ENCODE measurements at regions not wholly inside any gene's neighbourhood (a gene's known extent, or its start where the extent isn't known, plus 50 kb on each side); places are given as distances from the start of the nearest gene placed in this dataset.
A peak's percentile ranks its signal among the peaks of the same experiment; 100 is the strongest.
"Not testable (repeated sequence)": the region's sequence is repeated elsewhere in the genome, so short reads cannot be mapped to it uniquely, and the experiment has no call there.

DNA sequence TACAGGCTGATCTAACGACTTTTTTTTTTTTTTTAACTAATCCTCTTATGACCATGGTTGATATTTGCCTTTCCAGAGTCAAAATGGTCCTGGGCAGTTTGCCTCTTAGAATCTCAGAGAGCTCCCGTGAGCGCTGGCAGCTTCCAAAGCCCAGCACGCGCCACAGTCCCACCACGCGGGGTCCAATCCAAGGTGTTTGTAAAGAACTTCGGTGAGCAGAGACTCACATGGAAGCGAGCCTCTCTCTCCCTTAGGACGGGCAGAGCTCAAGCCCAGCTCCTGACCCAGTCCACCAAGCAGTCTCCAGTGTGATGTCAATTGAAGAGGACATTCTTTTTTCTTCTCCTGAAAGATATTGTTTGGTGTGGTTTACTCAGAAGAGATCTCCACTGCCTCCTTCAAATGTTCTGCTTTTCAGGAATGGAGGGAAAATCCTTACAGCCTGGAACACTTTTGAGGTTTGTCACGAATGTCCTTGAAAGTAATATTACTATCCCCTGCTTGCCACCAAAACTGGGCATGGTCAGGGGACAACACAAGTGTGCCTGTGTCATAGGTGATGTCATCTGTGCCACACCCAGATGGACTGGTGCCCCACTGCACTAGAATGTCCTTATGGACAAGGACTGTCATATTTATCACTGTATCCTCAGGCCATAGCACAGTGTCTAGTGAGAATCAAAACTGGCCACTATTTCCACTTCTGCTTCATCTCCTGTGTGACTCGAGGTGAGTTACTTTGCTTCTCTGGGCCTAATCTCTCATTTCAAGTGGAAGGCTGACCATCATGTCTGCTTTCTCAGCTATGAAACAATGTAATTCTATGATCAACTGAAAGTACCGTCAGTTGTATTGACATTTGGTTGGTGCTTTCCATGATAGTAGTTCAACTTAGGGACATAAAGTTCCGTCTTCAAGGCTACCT, 97.4 kb upstream of the EDEM3 start:
- DNase-seq, result no peak

DNA sequence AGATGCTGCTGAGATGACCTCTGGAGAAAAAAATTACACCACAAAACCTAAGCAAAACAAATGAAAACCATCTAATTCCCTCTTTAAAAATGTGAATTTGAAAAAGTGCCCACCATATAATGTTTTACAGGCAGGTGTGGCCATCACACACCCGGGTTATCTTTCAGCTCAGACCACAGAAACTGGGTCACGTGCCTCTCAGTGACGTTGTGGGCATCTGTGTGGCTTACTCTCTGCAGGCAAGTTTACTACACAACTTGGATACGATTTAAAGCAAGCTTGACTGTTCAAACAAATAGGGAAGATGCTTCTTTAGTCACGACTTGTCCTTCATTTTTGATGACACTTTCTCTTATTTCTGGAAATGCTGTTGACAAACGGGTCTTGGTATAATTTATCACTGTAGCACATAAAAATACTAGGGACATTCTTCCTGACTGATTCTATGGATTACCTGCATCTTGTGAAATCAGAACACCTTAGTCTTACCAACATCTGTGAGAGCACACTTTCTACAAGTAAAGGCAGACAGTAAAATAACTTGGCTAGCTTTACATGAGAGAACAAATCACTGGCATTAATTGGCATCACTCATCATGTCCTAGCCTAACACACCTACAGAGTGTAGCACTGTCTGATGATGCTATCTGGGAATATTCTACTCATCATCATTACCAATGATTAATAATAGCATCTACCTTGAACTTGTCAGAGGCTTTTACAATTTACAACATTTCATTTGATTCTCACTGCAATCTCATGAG, 89.3 kb upstream of the EDEM3 start:
- peak; percentile 21 for DNase-seq

GRCh38 chr1:184840596-184840995, 85.9 kb upstream of the EDEM3 start:
- DNase-seq, result no peak

GRCh38 chr1:184838504-184838951, 83.9 kb upstream of the EDEM3 start:
- DNase-seq, result no peak

DNA sequence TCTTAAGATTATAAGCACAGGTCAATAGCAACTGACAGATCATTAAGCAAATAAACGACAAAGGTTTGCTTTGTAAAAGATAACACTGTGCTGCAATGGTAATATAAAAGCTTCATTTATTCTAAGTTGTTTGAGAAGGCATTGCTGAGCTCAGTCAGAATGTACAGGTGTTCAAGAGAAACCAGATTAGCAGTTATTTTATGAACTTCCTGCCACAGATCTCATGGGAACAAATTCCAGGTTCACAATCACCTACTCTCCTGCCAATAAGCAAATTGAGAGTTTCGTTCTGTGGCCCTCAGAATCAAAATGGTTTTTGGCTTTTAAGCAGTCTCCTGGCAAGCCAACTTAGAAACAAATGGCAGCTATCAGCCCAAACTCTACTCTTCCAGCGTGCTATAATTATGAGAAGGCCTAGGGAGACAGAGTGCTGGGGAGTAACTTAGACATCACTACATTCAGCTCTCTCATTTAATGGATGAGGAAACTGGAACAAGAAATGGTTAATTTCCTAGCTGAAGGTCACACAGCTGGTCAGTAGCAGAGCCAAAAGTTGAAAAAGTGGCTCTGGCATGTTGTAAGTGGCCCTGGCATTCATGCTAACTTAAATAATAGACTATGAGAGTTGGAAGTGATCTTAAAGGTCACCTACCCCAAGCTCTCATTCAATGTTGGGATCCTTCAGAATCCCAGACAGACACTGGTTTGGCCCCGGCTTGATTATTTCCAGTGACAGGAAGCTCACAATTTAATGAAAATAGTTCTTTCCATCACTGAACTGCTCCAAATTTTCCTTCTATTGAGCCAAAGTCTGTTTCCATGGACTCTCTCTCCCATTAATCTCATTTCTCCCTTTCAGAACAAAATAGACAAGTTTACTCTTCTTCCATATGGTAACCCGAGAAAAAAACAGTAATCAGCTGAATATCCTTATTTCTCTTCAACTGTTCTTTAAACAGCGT, 82.6 kb upstream of the EDEM3 start:
- DNase-seq, result no peak

- DNase-seq, result no peak
Observed at GRCh38 chr1:184836141-184836540, 81.5 kb upstream of the EDEM3 start.

DNA sequence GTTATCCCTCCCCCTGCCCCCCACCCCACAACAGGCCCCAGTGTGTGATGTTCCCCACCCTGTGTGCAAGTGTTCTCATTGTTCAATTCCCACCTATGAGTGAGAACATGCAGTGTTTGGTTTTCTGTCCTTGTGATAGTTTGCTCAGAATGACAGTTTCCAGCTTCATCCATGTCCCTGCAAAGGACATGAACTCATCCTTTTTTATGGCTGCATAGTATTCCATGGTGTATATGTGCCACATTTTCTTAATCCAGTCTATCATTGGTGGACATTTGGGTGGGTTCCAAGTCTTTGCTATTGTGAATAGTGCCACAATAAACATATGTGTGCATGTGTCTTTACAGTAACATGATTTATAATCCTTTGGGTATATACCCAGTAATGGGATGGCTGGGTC, 79.3 kb upstream of the EDEM3 start:
- DNase-seq, result not testable (repeated sequence)

DNA sequence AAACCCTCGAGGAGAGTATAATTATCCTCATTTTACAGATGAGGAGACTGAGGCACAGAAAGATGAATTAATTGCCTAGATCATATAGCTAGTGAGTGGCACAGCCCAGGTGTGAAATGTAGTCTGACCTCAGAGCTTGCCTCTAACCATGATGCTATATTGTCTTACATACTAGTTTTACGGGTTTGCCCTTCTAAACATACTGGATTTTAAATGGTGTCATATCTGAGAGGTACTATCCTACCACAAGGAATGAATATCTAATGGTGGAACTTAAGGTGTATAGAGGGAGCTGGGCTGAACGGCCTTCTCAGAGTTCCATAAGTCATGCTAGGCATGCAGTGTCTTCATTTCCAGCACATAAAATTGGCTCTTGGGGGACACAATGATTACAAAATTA, 77.9 kb upstream of the EDEM3 start:
- DNase-seq, result no peak

DNA sequence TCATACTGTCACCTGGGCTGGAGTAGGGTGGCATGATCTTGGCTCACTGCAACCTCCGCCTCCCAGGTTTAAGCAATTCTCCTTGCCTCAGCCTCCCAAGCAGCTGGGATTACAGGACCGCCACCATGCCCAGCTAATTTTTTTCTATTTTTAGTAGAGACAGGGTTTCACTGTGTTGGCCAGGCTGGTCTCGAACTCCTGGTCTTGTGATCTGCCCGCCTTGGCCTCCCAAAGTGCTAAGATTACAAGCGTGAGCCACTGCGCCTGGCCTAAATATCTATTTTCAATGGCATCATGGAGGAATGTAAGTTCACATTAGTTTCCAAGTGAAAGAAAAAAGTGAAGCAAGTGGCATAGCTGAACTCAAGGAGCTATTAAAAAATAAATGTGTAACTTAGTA, 74.8 kb upstream of the EDEM3 start:
- DNase-seq, result not testable (repeated sequence)

DNA sequence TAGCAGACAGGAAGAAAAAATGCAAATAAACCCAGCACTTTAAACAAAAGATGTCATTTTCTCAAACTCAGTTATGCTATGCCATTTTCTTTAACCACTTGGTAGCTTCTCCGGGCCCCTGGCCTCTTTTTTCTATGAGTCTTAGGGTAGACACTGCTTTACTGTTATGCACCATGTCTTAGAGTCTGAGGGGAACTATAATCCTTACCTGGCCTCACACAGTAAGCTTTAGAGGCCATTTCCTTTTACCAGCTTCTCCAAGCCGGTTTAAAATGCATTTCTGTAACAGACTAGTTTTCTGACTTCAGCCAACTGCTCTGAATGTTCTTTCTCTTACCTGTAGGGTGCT, 73.7 kb upstream of the EDEM3 start:
- no peak for DNase-seq

DNA sequence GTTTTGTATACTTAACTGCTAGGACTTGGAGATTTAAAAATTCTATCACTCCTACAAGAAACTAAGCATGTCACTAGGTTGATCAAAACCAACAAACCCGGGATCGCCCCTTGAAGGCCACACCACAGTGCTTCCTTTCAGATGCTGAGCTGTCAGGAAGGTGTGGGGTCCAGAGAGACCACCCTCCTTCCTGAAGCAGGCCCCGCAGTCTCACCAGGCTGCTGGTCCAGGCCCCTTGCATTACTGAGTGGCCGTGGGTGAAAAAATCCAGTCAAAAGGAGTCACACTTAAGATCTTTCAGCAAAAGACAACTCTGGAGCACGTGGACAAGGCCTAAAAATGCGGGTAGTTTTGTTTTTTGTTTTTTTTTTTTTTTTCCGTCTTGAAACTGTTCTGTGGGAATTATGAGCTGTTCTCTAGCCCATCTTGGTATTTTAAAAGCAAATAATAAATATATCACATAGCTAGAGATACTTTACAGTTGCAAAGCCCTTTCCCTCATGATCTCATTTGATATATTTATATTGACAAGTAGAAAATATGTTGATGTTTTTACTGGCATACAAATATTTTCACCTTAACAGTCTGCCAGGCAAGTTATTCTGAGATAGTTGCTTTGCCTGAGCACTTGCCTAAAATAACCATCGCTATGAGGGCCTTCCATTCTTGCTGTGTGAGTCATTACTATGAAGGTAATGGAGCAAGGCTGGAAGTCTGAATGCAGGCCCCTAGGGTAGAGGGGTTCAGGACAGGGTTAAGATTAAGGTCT, 73.1 kb upstream of the EDEM3 start:
- no peak for DNase-seq

DNA sequence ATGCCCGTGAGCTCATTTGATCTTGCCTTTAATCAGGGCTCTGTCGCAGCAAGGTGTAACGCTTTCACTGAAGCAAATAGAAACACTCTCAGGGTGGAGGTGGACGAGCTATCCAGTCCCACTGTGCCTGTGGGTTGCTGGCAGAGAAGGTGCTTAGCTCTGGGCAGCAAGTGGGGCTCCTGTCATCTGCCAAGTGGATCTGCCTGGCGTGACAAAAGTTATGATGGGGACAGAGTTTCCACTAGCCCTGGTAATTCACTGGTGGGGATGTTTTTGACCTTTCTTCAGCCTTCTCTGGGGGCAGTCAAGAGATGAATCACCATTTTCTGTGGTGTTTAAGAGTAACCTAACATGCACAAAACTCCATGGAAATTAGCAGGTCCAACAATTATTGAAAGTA, 71.3 kb upstream of the EDEM3 start:
- DNase-seq, result no peak

DNA sequence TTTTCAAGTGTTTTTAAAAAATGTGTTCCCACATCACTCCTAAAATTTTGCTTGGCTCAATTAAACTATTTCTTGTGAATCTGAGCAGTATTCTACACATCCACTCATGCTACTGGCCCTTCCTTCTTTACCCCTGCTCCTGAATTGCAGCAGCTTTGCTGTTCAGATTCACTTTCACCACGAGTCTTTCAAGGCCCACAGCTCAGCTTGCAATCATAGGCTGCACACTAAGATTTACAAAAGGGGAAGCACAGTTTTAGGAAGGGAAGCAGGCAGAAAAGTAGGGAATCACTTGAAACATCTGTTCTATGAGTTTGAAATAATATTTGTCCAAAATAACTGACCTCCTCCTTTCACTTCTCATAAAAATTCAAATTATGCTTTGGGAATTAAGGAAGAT, 70.9 kb upstream of the EDEM3 start:
- no peak for DNase-seq

GRCh38 chr1:184824691-184825323, 70.1 kb upstream of the EDEM3 start:
- DNase-seq, result no peak

DNA sequence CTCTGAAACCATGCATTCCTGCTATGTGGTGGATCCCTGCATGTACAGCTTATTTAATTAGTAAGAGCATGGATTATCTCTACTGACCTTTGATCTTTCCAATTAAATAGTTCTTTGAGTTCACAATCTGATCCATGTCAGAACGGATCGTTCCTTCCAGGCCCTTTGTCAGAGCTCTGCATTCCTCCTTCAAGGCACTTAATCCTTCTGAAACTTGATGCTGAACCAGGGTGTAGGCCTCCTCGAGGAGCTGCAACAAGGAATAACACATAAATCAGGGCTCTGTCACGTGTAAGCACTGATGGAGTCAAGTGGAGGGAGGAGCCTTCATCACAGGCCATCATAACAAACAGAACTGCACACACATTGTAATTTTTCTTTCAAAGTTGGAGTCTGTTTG, 68.4 kb upstream of the EDEM3 start:
- no peak for DNase-seq

DNA sequence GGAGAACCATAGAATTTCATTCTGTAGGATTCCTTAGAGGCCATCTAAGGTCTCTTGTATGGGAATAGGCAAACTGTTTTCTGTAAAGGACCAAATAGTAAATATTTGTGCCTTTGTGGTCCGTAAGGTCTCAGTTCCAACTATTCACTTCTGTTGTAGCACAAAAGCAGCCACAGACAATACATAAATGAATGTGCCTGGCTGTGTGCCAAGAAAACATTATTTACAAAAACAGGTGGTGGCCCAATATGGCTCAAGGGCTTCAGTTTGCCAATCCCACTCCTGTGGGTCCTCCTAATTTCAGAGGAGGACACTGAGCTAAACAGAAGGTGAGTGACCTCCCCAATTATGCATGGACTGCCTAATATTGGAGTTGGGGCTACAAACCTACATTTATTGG, 67.6 kb upstream of the EDEM3 start:
- no peak for DNase-seq

GRCh38 chr1:184821658-184822057, 67.0 kb upstream of the EDEM3 start:
- DNase-seq, result no peak

GRCh38 chr1:184820956-184821355, 66.3 kb upstream of the EDEM3 start:
- DNase-seq, result no peak

DNA sequence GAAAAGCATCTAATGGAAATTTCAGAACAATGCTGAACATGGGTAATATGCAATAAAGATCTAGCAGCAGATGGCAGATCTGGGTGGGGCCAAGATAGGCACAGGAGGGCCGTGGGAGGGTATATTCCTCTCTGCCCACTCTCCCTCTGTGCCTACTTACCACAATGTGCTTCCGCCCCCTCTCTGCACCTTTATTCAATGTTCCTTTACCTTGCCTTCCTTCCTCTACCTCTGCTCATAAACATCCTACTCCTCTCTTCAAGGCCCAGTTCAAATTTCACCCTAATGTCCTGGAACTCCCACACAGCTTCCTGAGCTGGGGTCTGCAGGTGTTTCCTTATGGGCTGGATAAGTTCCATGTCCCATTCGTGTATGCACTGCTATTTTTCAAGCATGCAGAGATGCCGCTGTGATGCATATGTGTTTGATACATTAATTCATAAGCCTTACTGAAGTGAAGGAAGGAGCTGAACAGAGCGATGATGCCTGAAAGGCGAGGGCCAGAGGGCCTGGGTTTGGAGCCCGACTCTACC, 65.6 kb upstream of the EDEM3 start:
- no peak for DNase-seq

GRCh38 chr1:184818646-184819045, 64.0 kb upstream of the EDEM3 start:
- DNase-seq, result no peak

DNA sequence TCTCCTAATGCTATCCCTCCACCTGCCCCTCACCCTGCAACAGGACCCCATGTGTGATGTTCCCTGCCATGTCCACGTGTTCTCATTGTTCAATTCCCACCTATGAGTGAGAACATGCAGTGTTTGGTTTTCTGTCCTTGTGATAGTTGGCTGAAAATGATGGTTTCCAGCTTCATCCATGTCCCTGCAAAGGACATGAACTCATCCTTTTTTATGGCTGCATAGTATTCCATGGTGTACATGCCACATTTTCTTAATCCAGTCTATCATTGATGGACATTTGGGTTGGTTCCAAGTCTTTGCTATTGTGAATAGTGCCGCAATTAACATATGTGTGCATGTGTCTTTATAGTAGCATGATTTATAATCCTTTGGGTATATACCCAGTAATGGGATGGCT, 62.3 kb upstream of the EDEM3 start:
- DNase-seq, result not testable (repeated sequence)

All from NK-92 treated with Interleukin-12 subunit alpha and Interleukin-12 subunit beta, amount 100 ng/mL, for 24 hours (cell line).